Neuronal stem cell (in vitro differentiated cells): ENCODE measurements at regions not wholly inside any gene's neighbourhood (a gene's known extent, or its start where the extent isn't known, plus 50 kb on each side); places are given as distances from the start of the nearest gene placed in this dataset.

Experiments
- DNase-seq: peaks from one replicate; pipeline ENCODE4 v3.0.0-alpha.2; 2013; ENCODE audit warnings: low spot score
- H2AFZ ChIP-seq: one replicate; pipeline ENCODE4 v1.6.1; 2013; ENCODE audit warnings: mild to moderate bottlenecking, low read length, inconsistent platforms
- H2AK5ac ChIP-seq: 2 replicates; pipeline ENCODE4 v1.6.1; 2013; ENCODE audit warnings: low read depth, mild to moderate bottlenecking, inconsistent platforms, low read length, moderate library complexity, mixed read lengths
- H2BK120ac ChIP-seq: 2 replicates; pipeline ENCODE4 v1.6.1; 2013; ENCODE audit warnings: low read depth, mild to moderate bottlenecking, inconsistent platforms, low read length, moderate library complexity, mixed read lengths
- H2BK12ac ChIP-seq: one replicate; pipeline ENCODE4 v1.6.1; 2013; ENCODE audit warnings: low read length, inconsistent platforms
- H2BK15ac ChIP-seq: 2 replicates; pipeline ENCODE4 v1.6.1; 2013; ENCODE audit warnings: mild to moderate bottlenecking, low read length, inconsistent platforms, mixed read lengths
- H2BK5ac ChIP-seq: one replicate; pipeline ENCODE4 v1.6.1; 2013; ENCODE audit warnings: inconsistent platforms, mild to moderate bottlenecking, low read length, moderate library complexity
- H3K14ac ChIP-seq: one replicate; pipeline ENCODE4 v1.6.1; 2013; ENCODE audit warnings: low read length, inconsistent platforms
- H3K18ac ChIP-seq: 2 replicates; pipeline ENCODE4 v1.6.1; 2013; ENCODE audit warnings: low read length, inconsistent platforms
- H3K23ac ChIP-seq: 2 replicates; pipeline ENCODE4 v1.6.1; 2013; ENCODE audit warnings: low read depth, mild to moderate bottlenecking, mixed read lengths, low read length, inconsistent platforms; ENCODE audit not compliant: poor library complexity
- H3K27ac ChIP-seq: replicated peaks from 3 replicates; pipeline ENCODE4 v1.5.1; 2013; ENCODE audit warnings: low read length, inconsistent platforms
- H3K27me3 ChIP-seq, 3 experiments: 2 replicates each; pipeline ENCODE4 v1.6.1; 2013; ENCODE audit warnings: low read length in 3 of 3, mild to moderate bottlenecking in 2 of 3, inconsistent platforms in 1 of 3, low read depth in 1 of 3, mixed read lengths in 1 of 3, moderate library complexity in 1 of 3; ENCODE audit not compliant: control insufficient read depth in 3 of 3, insufficient read depth in 3 of 3
- H3K36me3 ChIP-seq, 2 donors: replicated peaks in 1 of 2; 2 replicates each; pipeline ENCODE4 v1.6.1; 2013; ENCODE audit warnings: low read length in 2 of 2; ENCODE audit not compliant: control insufficient read depth in 2 of 2, insufficient read depth in 2 of 2
- H3K4ac ChIP-seq: 2 replicates; pipeline ENCODE4 v1.6.1; 2013; ENCODE audit warnings: inconsistent platforms, mild to moderate bottlenecking, low read length, moderate library complexity
- H3K4me1 ChIP-seq, 2 donors: 1 replicate in 1 of 2; 2 replicates in 1 of 2; pipeline ENCODE4 v1.6.1; 2013; ENCODE audit warnings: low read length in 2 of 2, low read depth in 1 of 2; ENCODE audit not compliant: control insufficient read depth in 2 of 2, insufficient read depth in 1 of 2
- H3K4me2 ChIP-seq: one replicate; pipeline ENCODE4 v1.6.1; 2013; ENCODE audit warnings: mild to moderate bottlenecking, low read length, inconsistent platforms; ENCODE audit not compliant: insufficient read depth, poor library complexity, severe bottlenecking
- H3K4me3 ChIP-seq, 2 donors: 2 replicates each; pipeline ENCODE4 v1.5.1; 2013; ENCODE audit warnings: low read length in 2 of 2, mild to moderate bottlenecking in 2 of 2, inconsistent platforms in 1 of 2, moderate library complexity in 1 of 2
- H3K79me1 ChIP-seq: one replicate; pipeline ENCODE4 v1.6.1; 2013; ENCODE audit warnings: low read depth, mild to moderate bottlenecking, inconsistent platforms, low read length, moderate library complexity
- H3K9ac ChIP-seq: one replicate; pipeline ENCODE4 v1.6.1; 2013; ENCODE audit warnings: mild to moderate bottlenecking, low read depth, low read length, inconsistent platforms; ENCODE audit not compliant: poor library complexity
- H3K9me3 ChIP-seq, 2 donors: replicated peaks in 1 of 2; 2 replicates each; pipeline versions ENCODE3 to v1.6.1; 2013; ENCODE audit warnings: low read length in 2 of 2, mild to moderate bottlenecking in 2 of 2, inconsistent platforms in 1 of 2, low read depth in 1 of 2, mixed read lengths in 1 of 2, moderate library complexity in 1 of 2; ENCODE audit not compliant: control insufficient read depth in 2 of 2, insufficient read depth in 1 of 2
- H4K8ac ChIP-seq: one replicate; pipeline ENCODE4 v1.6.1; 2013; ENCODE audit warnings: low read depth, mild to moderate bottlenecking, inconsistent platforms, low read length, moderate library complexity
- H4K91ac ChIP-seq: one replicate; pipeline ENCODE4 v1.6.1; 2013; ENCODE audit warnings: low read length, low read depth, mild to moderate bottlenecking, inconsistent platforms; ENCODE audit not compliant: poor library complexity
- WGBS, 2 donors: extraction: QIAGEN DNeasy Blood & Tissue Kit; methylation state at CpG; one replicate each; pipeline ENCODE4 v1.1.7; 2013; ENCODE audit warnings: missing lambda C conversion rate in 2 of 2, mixed read lengths in 1 of 2; ENCODE audit not compliant: insufficient read length in 2 of 2, insufficient replicate concordance in 1 of 2; ENCODE audit errors: extremely low coverage in 2 of 2; 5-methylcytosine and 5-hydroxymethylcytosine counted together

DNA sequence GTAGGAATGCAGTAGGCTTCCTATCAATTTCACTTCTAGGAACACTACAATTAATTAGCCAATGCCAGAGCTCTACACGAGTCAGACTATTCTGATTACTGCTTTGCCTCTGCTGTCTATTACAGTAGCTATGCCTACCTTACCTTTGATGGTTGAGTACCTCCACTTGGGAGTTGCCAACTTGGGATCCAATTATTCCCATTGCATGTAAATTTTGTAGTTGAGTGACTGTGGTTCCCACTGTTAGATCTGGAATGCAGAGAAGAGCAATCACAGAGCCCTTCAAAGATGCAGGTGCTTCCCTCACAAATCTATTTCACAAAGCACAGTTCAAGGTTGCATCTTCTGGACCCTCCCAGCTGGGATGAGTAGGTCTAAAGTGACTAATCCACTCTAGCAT, 62.9 kb upstream of the AASS start:
- no peak overlapping the region for H3K9ac ChIP-seq

DNA sequence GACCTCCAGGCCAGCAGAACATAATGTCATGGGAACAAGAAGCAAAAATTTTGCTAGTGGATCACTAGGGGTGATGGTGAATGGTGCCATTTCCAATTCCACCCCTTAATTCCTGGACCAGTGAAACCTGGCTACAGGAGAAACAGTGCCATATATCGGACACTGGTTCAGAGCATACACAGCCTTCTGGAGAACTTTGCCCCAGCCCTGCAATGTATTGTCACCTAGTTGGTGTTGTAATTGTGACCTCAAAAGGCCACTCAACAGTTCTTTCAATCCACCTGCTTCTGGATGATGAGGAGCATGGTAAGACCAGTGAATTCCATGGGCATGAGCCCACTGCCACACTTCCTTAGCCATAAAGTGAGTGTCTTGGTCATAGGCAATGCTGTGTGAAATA, 59.8 kb upstream of the AASS start:
- no peak for DNase-seq
- Histone ChIP-seq H3K79me1 (no peaks in the 10 kb centered on the region), H3K27ac (no peak overlapping the region), H3K4me2 (no peak overlapping the region), H3K9ac (no peak overlapping the region), H3K23ac (no peak overlapping the region), H4K91ac (no peak overlapping the region), H2AFZ (no peak overlapping the region), H3K4me3 (no peak overlapping the region), H3K18ac (no peak overlapping the region), H3K4me1 (no peaks in the 10 kb centered on the region), H2BK5ac (no peak overlapping the region), H2BK12ac (no peak overlapping the region), H3K9me3 (peaks cover 0 to 3% of the 10 kb centered on the region in 2 donors), H3K27me3 (no peaks in the 10 kb centered on the region), H3K14ac (no peak overlapping the region), H2AK5ac (no peak overlapping the region), H2BK120ac (no peak overlapping the region), H3K36me3 (no peaks in the 10 kb centered on the region), H3K4ac (no peak overlapping the region), H4K8ac (no peak overlapping the region), H2BK15ac (no peak overlapping the region)
- no CpG with 5 or more reads among the region's 1 CpG for WGBS, 2 donors

More for the DNA sequence above, 62.9 kb upstream of the AASS start:
- no peak overlapping the region for H3K18ac ChIP-seq
- no peak overlapping the region for H2BK120ac ChIP-seq
- no peak overlapping the region for H3K4me2 ChIP-seq
- H3K9me3 ChIP-seq = peaks cover 0 to 3% of the 10 kb centered on the region in 2 donors
- no peak for DNase-seq
- H3K36me3 ChIP-seq = no peaks in the 10 kb centered on the region
- H3K27me3 ChIP-seq = no peaks in the 10 kb centered on the region
- H2BK12ac ChIP-seq = no peak overlapping the region
- no peak overlapping the region for H4K8ac ChIP-seq
- no CpG with 5 or more reads among the region's 1 CpG for WGBS, 2 donors
- no peak overlapping the region for H3K23ac ChIP-seq
- no peak overlapping the region for H3K4ac ChIP-seq
- no peaks in the 10 kb centered on the region for H3K79me1 ChIP-seq
- no peak overlapping the region for H2AFZ ChIP-seq
- H2BK5ac ChIP-seq = no peak overlapping the region
- H2AK5ac ChIP-seq = no peak overlapping the region
- no peak overlapping the region for H3K27ac ChIP-seq
- no peak overlapping the region for H3K4me3 ChIP-seq
- H3K14ac ChIP-seq = no peak overlapping the region
- H4K91ac ChIP-seq = no peak overlapping the region
- no peak overlapping the region for H2BK15ac ChIP-seq
- H3K4me1 ChIP-seq = no peaks in the 10 kb centered on the region

- H2BK15ac ChIP-seq = no peak overlapping the region
- WGBS, 2 donors = no CpG with 5 or more reads among the region's 1 CpG
- H3K9ac ChIP-seq = no peak overlapping the region
- DNase-seq = no peak
- no peak overlapping the region for H2AK5ac ChIP-seq
- no peaks in the 10 kb centered on the region for H3K79me1 ChIP-seq
- H2AFZ ChIP-seq = no peak overlapping the region
- H2BK12ac ChIP-seq = no peak overlapping the region
- H2BK120ac ChIP-seq = no peak overlapping the region
- no peak overlapping the region for H3K4me3 ChIP-seq
- no peaks in the 10 kb centered on the region for H3K9me3 ChIP-seq
- H3K4ac ChIP-seq = no peak overlapping the region
- H3K4me1 ChIP-seq = no peaks in the 10 kb centered on the region
- no peak overlapping the region for H2BK5ac ChIP-seq
- H3K27ac ChIP-seq = no peak overlapping the region
- no peak overlapping the region for H4K8ac ChIP-seq
- no peak overlapping the region for H4K91ac ChIP-seq
- no peaks in the 10 kb centered on the region for H3K36me3 ChIP-seq
- H3K14ac ChIP-seq = no peak overlapping the region
- H3K4me2 ChIP-seq = no peak overlapping the region
- no peak overlapping the region for H3K23ac ChIP-seq
- no peak overlapping the region for H3K18ac ChIP-seq
- no peaks in the 10 kb centered on the region for H3K27me3 ChIP-seq
These were observed 56.8 kb upstream of the AASS start for GRCh38 chr7:122200888-122201287.

DNA sequence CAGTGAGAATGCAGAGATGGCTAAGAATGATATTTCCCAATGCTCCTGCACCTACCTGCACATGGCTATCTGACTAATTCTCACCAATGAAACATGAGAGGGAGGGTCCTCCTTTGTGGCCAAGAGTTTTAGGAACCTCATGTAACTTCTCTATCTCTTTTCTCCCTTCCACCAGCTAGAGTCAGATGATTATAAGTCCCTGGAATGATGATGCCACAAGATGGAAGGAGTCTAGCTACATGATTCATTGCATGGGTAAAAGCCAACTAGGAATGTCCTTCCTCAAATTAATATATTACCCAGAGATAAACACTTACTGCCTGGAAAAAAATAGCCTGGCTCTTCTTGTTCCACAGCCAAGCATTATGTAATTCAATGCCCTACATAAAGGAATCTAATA, 55.1 kb upstream of the AASS start:
- H2BK15ac ChIP-seq = no peak overlapping the region
- no peak overlapping the region for H3K23ac ChIP-seq
- H2AFZ ChIP-seq = no peak overlapping the region
- H3K4ac ChIP-seq = no peak overlapping the region
- H3K4me3 ChIP-seq = no peak overlapping the region
- no peaks in the 10 kb centered on the region for H3K79me1 ChIP-seq
- no peak for DNase-seq
- H3K18ac ChIP-seq = no peak overlapping the region
- no peaks in the 10 kb centered on the region for H3K36me3 ChIP-seq
- H2BK12ac ChIP-seq = no peak overlapping the region
- no peak overlapping the region for H4K91ac ChIP-seq
- no peaks in the 10 kb centered on the region for H3K27me3 ChIP-seq
- no peak overlapping the region for H2BK5ac ChIP-seq
- H3K9ac ChIP-seq = no peak overlapping the region
- no peaks in the 10 kb centered on the region for H3K9me3 ChIP-seq
- H3K14ac ChIP-seq = no peak overlapping the region
- no peak overlapping the region for H2AK5ac ChIP-seq
- H2BK120ac ChIP-seq = no peak overlapping the region
- H3K4me1 ChIP-seq = no peaks in the 10 kb centered on the region
- no peak overlapping the region for H4K8ac ChIP-seq
- no peak overlapping the region for H3K27ac ChIP-seq
- H3K4me2 ChIP-seq = no peak overlapping the region
